ENCODE measurements at regions not wholly inside any gene's neighbourhood (a gene's known extent, or its start where the extent isn't known, plus 50 kb on each side); places are given as distances from the start of the nearest gene placed in this dataset.

DNA sequence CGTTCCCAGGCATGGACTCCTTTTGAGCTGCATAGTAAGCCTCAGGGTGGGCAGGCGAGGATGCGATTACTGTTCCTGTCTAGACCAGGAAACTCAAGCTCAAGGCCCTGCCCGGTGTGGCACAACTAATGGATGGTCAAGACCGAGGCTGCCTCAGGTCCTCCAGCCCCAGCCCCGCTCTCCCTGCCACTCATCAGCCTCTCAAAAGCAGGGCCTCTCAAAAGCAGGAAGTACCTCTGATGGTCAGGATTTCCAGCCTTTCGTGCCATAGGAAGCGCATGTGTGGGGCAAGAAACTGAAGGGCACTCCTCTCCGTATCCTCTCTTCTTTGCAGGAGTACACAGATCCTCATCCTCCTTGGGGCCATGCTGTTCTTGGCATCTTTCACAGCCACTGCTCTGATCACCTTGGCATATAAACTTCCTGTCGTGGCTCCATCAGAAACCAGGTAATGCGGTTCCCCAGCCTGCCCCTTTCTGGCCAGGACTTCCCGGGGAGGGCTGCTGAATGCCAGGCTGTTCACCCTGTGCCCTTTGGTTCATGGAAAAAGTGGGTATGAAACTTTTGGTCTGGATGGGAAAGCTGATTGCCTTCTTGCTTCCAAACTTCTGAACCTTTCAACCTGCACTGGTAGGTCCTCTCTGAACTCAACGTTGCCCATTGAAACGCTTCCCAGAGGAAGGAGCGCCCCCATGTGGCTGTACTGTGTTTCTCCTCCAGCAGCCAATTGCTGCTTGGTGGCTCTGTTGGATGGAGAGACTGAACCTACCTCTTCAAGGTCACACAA lies 82.8 kb upstream of the SEC11C start:
- ATAC-seq (peak in 3 of 4 donors; percentile 68 to 74 (median 69)), DNase-seq (peak; percentile 78 to 85 (median 80))
- Histone ChIP-seq H3K4me1 (peaks cover 0 to 26% (median 6%) of the 10 kb centered on the region in 12 donors), H3K27ac (no peak overlapping the region), H3K27me3 (no peaks in the 10 kb centered on the region), H3K36me3 (no peaks in the 10 kb centered on the region), H3K4me3 (no peak overlapping the region), H3K9me3 (no peaks in the 10 kb centered on the region)
- 69 to 72% (median 71%) methylated on average over 15 of the region's 15 CpGs for WGBS, 4 donors
- TF ChIP-seq POLR2A (IDR thresholded peaks at IDR 0.05): no peak
- TF ChIP-seq, protein P1, sequence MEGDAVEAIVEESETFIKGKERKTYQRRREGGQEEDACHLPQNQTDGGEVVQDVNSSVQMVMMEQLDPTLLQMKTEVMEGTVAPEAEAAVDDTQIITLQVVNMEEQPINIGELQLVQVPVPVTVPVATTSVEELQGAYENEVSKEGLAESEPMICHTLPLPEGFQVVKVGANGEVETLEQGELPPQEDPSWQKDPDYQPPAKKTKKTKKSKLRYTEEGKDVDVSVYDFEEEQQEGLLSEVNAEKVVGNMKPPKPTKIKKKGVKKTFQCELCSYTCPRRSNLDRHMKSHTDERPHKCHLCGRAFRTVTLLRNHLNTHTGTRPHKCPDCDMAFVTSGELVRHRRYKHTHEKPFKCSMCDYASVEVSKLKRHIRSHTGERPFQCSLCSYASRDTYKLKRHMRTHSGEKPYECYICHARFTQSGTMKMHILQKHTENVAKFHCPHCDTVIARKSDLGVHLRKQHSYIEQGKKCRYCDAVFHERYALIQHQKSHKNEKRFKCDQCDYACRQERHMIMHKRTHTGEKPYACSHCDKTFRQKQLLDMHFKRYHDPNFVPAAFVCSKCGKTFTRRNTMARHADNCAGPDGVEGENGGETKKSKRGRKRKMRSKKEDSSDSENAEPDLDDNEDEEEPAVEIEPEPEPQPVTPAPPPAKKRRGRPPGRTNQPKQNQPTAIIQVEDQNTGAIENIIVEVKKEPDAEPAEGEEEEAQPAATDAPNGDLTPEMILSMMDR (IDR thresholded peaks at IDR 0.05): peak in 11 of 12 donors; percentile 58 to 93 (median 80)
- intact Hi-C loops (cut with DNase I): loop anchor here in 8 of 10 donors (1.0 to 10.0 kb wide), 11 partner anchors 52 to 276 kb away; partner anchors contain the start of gene ZNF532 (in 2 of the 8)

DNA sequence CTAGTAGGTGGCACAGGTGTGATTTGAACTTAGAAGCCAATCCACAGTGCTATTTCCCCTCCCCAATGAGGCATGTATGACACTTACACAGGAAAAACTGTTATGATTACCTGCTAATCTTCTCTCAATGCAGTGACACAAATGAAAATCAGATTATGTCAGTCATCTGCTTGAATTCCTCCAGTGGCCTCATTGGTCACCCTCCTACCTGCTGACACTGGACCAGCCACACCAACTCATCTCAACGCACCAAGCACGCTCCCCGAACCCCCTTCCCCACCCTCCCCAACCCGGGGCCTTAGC lies 82.2 kb upstream of the SEC11C start:
- 87 to 89% (median 87%) methylated on average over 4 of the region's 4 CpGs for WGBS, 4 donors

DNA sequence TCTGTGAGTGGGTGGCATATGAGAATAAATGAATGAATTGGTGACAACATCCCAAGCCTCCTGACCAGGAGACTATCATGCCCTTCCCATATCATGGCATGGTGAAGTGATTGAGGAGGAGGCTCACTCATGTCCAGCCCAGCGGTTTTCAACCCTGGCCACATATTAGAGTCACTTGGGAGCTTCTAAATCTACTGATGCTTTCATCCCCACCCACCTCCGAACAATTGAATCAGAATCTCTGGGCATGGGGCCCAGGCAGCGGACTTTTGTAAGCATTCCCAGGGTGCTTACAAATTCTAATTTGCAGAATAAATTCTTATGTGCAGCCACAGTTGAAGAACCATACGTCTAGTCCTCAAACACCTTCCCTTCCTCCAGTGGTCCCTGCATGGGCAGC lies 81.7 kb upstream of the SEC11C start:
- no peak for ATAC-seq
- Histone ChIP-seq H3K36me3 (no peaks in the 10 kb centered on the region), H3K4me3 (no peak overlapping the region), H3K4me1 (peaks cover 0 to 25% (median 6%) of the 10 kb centered on the region in 12 donors), H3K27me3 (no peaks in the 10 kb centered on the region), H3K27ac (no peak overlapping the region), H3K9me3 (no peaks in the 10 kb centered on the region)
- DNase-seq: no peak
- WGBS, 4 donors: 61 to 77% (median 62%) methylated on average over 4 of the region's 4 CpGs
- TF ChIP-seq, protein P1 (IDR thresholded peaks at IDR 0.05): no peak
- TF ChIP-seq POLR2A (IDR thresholded peaks at IDR 0.05): no peak
- intact Hi-C loops (cut with DNase I): loop anchor here in 8 of 10 donors (1.0 to 10.0 kb wide), 12 partner anchors 53 to 277 kb away; partner anchors contain the start of gene ZNF532 (in 2 of the 8)

More for the DNA sequence above, 82.2 kb upstream of the SEC11C start:
- Histone ChIP-seq H3K27ac (no peak overlapping the region), H3K9me3 (no peaks in the 10 kb centered on the region), H3K4me3 (no peak overlapping the region), H3K4me1 (peaks cover 0 to 26% (median 6%) of the 10 kb centered on the region in 12 donors), H3K27me3 (no peaks in the 10 kb centered on the region), H3K36me3 (no peaks in the 10 kb centered on the region)
- ATAC-seq (no peak), DNase-seq (no peak)
- TF ChIP-seq, protein P1 (IDR thresholded peaks at IDR 0.05): peak in 1 of 12 donors; percentile 3
- no peak for TF ChIP-seq POLR2A (IDR thresholded peaks at IDR 0.05)
- intact Hi-C loops (cut with DNase I): loop anchor here in 8 of 10 donors (1.0 to 10.0 kb wide), 11 partner anchors 53 to 277 kb away; partner anchors contain the start of gene ZNF532 (in 2 of the 8)

DNA sequence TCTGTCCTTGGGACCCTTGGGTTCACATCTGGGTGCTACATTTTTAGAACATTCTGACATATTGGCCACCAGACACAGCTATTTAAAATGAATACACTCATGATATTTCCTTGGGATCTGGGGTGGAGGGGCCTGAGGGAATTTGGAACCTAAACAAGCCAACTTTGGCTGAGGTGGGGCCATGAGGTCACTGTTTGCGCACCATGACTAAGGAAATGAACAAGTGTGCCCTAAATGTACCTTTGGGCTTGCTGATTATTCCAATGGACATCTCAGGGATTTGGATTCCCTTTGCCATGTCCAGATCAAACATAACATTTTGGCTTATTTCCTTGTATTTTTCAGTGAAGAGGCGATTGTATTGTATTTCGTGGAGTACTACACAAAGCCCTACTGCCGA lies 80.5 kb upstream of the SEC11C start:
- DNase-seq (no peak), ATAC-seq (no peak)
- WGBS, 4 donors: 94 to 98% (median 96%) methylated on average over 4 of the region's 4 CpGs
- H3K9me3 ChIP-seq: no peaks in the 10 kb centered on the region
- no peaks in the 10 kb centered on the region for H3K27me3 ChIP-seq
- intact Hi-C loops (cut with DNase I): loop anchor here in 8 of 10 donors (2.0 to 10.0 kb wide), 10 partner anchors 54 to 277 kb away; partner anchors contain the start of gene ZNF532 (in 2 of the 8)
- no peaks in the 10 kb centered on the region for H3K36me3 ChIP-seq
- H3K4me1 ChIP-seq: peaks cover 0 to 29% (median 11%) of the 10 kb centered on the region in 12 donors
- no peak overlapping the region for H3K4me3 ChIP-seq
- H3K27ac ChIP-seq: peak overlapping the region in 1 of 12 donors; percentile 23
- TF ChIP-seq, protein P1 (IDR thresholded peaks at IDR 0.05): no peak
- TF ChIP-seq POLR2A (IDR thresholded peaks at IDR 0.05): no peak

Data from heart left ventricle (tissue), 16 donors.